Activated CD4-positive, alpha-beta T cell treated with anti-CD3 and anti-CD28 coated beads, Interleukin-2, amount 50 U/mL, for 16 hours (primary cell): ENCODE measurements at regions not wholly inside any gene's neighbourhood (a gene's known extent, or its start where the extent isn't known, plus 50 kb on each side); places are given as distances from the start of the nearest gene placed in this dataset.
"Not testable (repeated sequence)": the region's sequence is repeated elsewhere in the genome, so short reads cannot be mapped to it uniquely, and the experiment has no call there.

Experiments used
- DNase-seq: peaks from one replicate; pipeline ENCODE4 v3.0.0-alpha.2; 2020

- DNase-seq: no peak
Observed at GRCh38 chr18:21928925-21929324, 188.3 kb downstream of the MIB1 start.

GRCh38 chr18:21930177-21930576 lies 189.6 kb downstream of the MIB1 start:
- DNase-seq: no peak

- no peak for DNase-seq
Observed at GRCh38 chr18:21933931-21934765, 193.6 kb downstream of the MIB1 start.

- no peak for DNase-seq
Observed at GRCh38 chr18:21934766-21935015, 194.1 kb downstream of the MIB1 start.

- no peak for DNase-seq
Observed at GRCh38 chr18:21943456-21943855, 202.9 kb downstream of the MIB1 start.

- no peak for DNase-seq
Observed at GRCh38 chr18:21949326-21950015, 208.9 kb downstream of the MIB1 start.

- peak; percentile 72 for DNase-seq
Observed at GRCh38 chr18:21955757-21956652, 213.4 kb upstream of the GATA6 start.

GRCh38 chr18:21958263-21958662 lies 211.1 kb upstream of the GATA6 start:
- no peak for DNase-seq

- no peak for DNase-seq
Observed at GRCh38 chr18:21958707-21959450, 210.5 kb upstream of the GATA6 start.

- no peak for DNase-seq
Observed at GRCh38 chr18:21960189-21960588, 209.2 kb upstream of the GATA6 start.

- DNase-seq: no peak
Observed at GRCh38 chr18:21963336-21963735, 206.1 kb upstream of the GATA6 start.

- DNase-seq: no peak
Observed at GRCh38 chr18:21968338-21968737, 201.1 kb upstream of the GATA6 start.

- no peak for DNase-seq
Observed at GRCh38 chr18:21972281-21972680, 197.1 kb upstream of the GATA6 start.

- DNase-seq: not testable (repeated sequence)
Observed at GRCh38 chr18:21975954-21976353, 193.4 kb upstream of the GATA6 start.

- DNase-seq: no peak
Observed at GRCh38 chr18:21978546-21979170, 190.7 kb upstream of the GATA6 start.

GRCh38 chr18:21979171-21979560 lies 190.2 kb upstream of the GATA6 start:
- DNase-seq: no peak

GRCh38 chr18:21979759-21980158 lies 189.6 kb upstream of the GATA6 start:
- no peak for DNase-seq

- DNase-seq: no peak
Observed at GRCh38 chr18:21980744-21981143, 188.6 kb upstream of the GATA6 start.

GRCh38 chr18:21981489-21981888 lies 187.9 kb upstream of the GATA6 start:
- DNase-seq: not testable (repeated sequence)

GRCh38 chr18:21991081-21991534 lies 178.3 kb upstream of the GATA6 start:
- DNase-seq: no peak

GRCh38 chr18:21991886-21992285 lies 177.5 kb upstream of the GATA6 start:
- DNase-seq: no peak

GRCh38 chr18:21996351-21996826 lies 173.0 kb upstream of the GATA6 start:
- no peak for DNase-seq
